Caco-2 (cell line): ENCODE measurements at regions not wholly inside any gene's neighbourhood (a gene's known extent, or its start where the extent isn't known, plus 50 kb on each side); places are given as distances from the start of the nearest gene placed in this dataset.

Source experiments
- BruUV-seq: library from RNA; stranded (reverse); fragments of 400-500 nt; replicated peaks from 2 replicates; lab custom pipeline; 2021; lab: Mats Ljungman, UMichigan
- CTCF ChIA-PET: fragments of 300-600 bp; sonication (Branson Sonifier 250); formaldehyde crosslinking; loops from one replicate; lab custom pipeline; 2022; ENCODE audit warnings: antibody characterized with exemption; lab: Charles Lee
- POLR2A ChIA-PET: fragments of 300-600 bp; sonication (Branson Sonifier 250); formaldehyde crosslinking; loops from one replicate; lab custom pipeline; 2022; ENCODE audit warnings: antibody characterized with exemption; lab: Charles Lee
- DNase-seq, 2 experiments: peaks; one replicate each; pipeline versions ENCODE4 v3.0.0 to v3.0.0-alpha.2; 2020 to 2022
- H3K27me3 ChIP-seq: replicated peaks from 2 replicates; pipeline ENCODE4 v1.6.0; 2011; ENCODE audit warnings: low read length; ENCODE audit not compliant: control insufficient read depth, insufficient read depth
- H3K36me3 ChIP-seq: 2 replicates; pipeline ENCODE4 v1.5.1; 2011; ENCODE audit warnings: low read length; ENCODE audit not compliant: control insufficient read depth, insufficient read depth
- H3K4me1 ChIP-seq: fragments of 250-450 bp; sonication (Bioruptor Pico); 2 replicates; pipeline ENCODE4 v1.5.1; 2020; ENCODE audit warnings: mild to moderate bottlenecking
- H3K4me3 ChIP-seq: 2 replicates; pipeline ENCODE4 v1.5.1; 2011; ENCODE audit warnings: low read depth, mild to moderate bottlenecking, control low read depth, low read length
- H3K9me3 ChIP-seq: fragments of 250-450 bp; sonication (Bioruptor Pico); 2 replicates; pipeline ENCODE4 v1.5.1; 2020; ENCODE audit warnings: mild to moderate bottlenecking, moderate library complexity
- H3K27ac Mint-ChIP-seq: one replicate; pipeline ENCODE4 v1.8.0; 2022; ENCODE audit warnings: mixed read lengths; ENCODE audit not compliant: unreplicated experiment
- H3K27me3 Mint-ChIP-seq: one replicate; pipeline ENCODE4 v1.8.0; 2022; ENCODE audit warnings: mixed read lengths; ENCODE audit not compliant: insufficient read depth, unreplicated experiment
- H3K36me3 Mint-ChIP-seq: one replicate; pipeline ENCODE4 v1.8.0; 2022; ENCODE audit warnings: mild to moderate bottlenecking, mixed read lengths; ENCODE audit not compliant: insufficient read depth, unreplicated experiment
- H3K4me1 Mint-ChIP-seq: one replicate; pipeline ENCODE4 v1.8.0; 2022; ENCODE audit warnings: low read depth, mixed read lengths; ENCODE audit not compliant: unreplicated experiment
- H3K4me3 Mint-ChIP-seq: one replicate; pipeline ENCODE4 v1.8.0; 2022; ENCODE audit warnings: mild to moderate bottlenecking, moderate library complexity, mixed read lengths; ENCODE audit not compliant: unreplicated experiment
- H3K9me3 Mint-ChIP-seq: one replicate; pipeline ENCODE4 v1.8.0; 2022; ENCODE audit warnings: mixed read lengths; ENCODE audit not compliant: unreplicated experiment
- CTCF ChIP-seq, 2 experiments: fragments of 200-600 bp in 1 of 2; IDR thresholded peaks; 1 replicate in 1 of 2; 2 replicates in 1 of 2; pipeline versions ENCODE4 v1.5.1 to v1.8.0; 2011 to 2022; ENCODE audit warnings: antibody characterized with exemption in 1 of 2, control low read depth in 1 of 2, inconsistent platforms in 1 of 2, low read depth in 1 of 2, low read length in 1 of 2, mild to moderate bottlenecking in 1 of 2, moderate library complexity in 1 of 2; ENCODE audit not compliant: insufficient read depth in 1 of 2, severe bottlenecking in 1 of 2, unreplicated experiment in 1 of 2
- intact Hi-C: fragments of 100-400 bp; cut with micrococcal nuclease; formaldehyde crosslinking; loops from one replicate; pipeline ENCODE4 v1.10.0; 2022; ENCODE audit not compliant: unreplicated experiment

- CTCF ChIA-PET = no interaction called here
- no TSS peak for BruUV-seq
- intact Hi-C loops = no loop called here
- Histone ChIP-seq H3K4me3 (no peak overlapping the region), H3K4me1 (no peaks in the 10 kb centered on the region), H3K27me3 (no peaks in the 10 kb centered on the region), H3K9me3 (no peaks in the 10 kb centered on the region), H3K36me3 (no peaks in the 10 kb centered on the region)
- no peak for TF ChIP-seq CTCF (IDR thresholded peaks at IDR 0.05; ENCODE audit: insufficient read depth in 1 of 2, low read depth in 1 of 2, low read length in 1 of 2, severe bottlenecking in 1 of 2, unreplicated experiment in 1 of 2)
- Mint-ChIP-seq H3K4me3 (no peak overlapping the region), H3K36me3 (no peaks in the 10 kb centered on the region), H3K9me3 (no peaks in the 10 kb centered on the region), H3K4me1 (no peaks in the 10 kb centered on the region), H3K27me3 (peaks cover 25% of the 10 kb centered on the region), H3K27ac (no peak overlapping the region)
- POLR2A ChIA-PET = no interaction called here
- DNase-seq = no peak
Observed at GRCh38 chr22:49268924-49269323, 558.7 kb downstream of the BRD1 start.

GRCh38 chr22:49267996-49268395 is 559.7 kb downstream of the BRD1 start:
- no peaks in the 10 kb centered on the region for H3K36me3 Mint-ChIP-seq
- no peaks in the 10 kb centered on the region for H3K9me3 Mint-ChIP-seq
- Histone ChIP-seq H3K4me3 (no peak overlapping the region), H3K36me3 (no peaks in the 10 kb centered on the region), H3K9me3 (no peaks in the 10 kb centered on the region), H3K27me3 (no peaks in the 10 kb centered on the region), H3K4me1 (no peaks in the 10 kb centered on the region)
- TF ChIP-seq CTCF (IDR thresholded peaks at IDR 0.05; ENCODE audit: insufficient read depth in 1 of 2, low read depth in 1 of 2, low read length in 1 of 2, severe bottlenecking in 1 of 2, unreplicated experiment in 1 of 2) = no peak
- no peaks in the 10 kb centered on the region for H3K4me1 Mint-ChIP-seq
- no peak overlapping the region for H3K4me3 Mint-ChIP-seq
- BruUV-seq = no TSS peak
- ChIA-PET POLR2A (no interaction called here), CTCF (no interaction called here)
- no peak for DNase-seq
- peaks cover 25% of the 10 kb centered on the region for H3K27me3 Mint-ChIP-seq
- H3K27ac Mint-ChIP-seq = no peak overlapping the region
- intact Hi-C loops = no loop called here

- Histone ChIP-seq H3K4me1 (no peaks in the 10 kb centered on the region), H3K27me3 (no peaks in the 10 kb centered on the region), H3K9me3 (no peaks in the 10 kb centered on the region), H3K4me3 (no peak overlapping the region), H3K36me3 (no peaks in the 10 kb centered on the region)
- Mint-ChIP-seq H3K27me3 (peaks cover 21% of the 10 kb centered on the region), H3K36me3 (no peaks in the 10 kb centered on the region), H3K27ac (no peak overlapping the region), H3K4me1 (no peaks in the 10 kb centered on the region), H3K4me3 (no peak overlapping the region), H3K9me3 (no peaks in the 10 kb centered on the region)
- DNase-seq = no peak
- intact Hi-C loops = no loop called here
- POLR2A ChIA-PET = no interaction called here
- CTCF ChIA-PET = no interaction called here
- no peak for TF ChIP-seq CTCF (IDR thresholded peaks at IDR 0.05; ENCODE audit: insufficient read depth in 1 of 2, low read depth in 1 of 2, low read length in 1 of 2, severe bottlenecking in 1 of 2, unreplicated experiment in 1 of 2)
- no TSS peak for BruUV-seq
Observed at GRCh38 chr22:49266561-49267519, 560.8 kb downstream of the BRD1 start.
